ENCODE measurements at regions not wholly inside any gene's neighbourhood (a gene's known extent, or its start where the extent isn't known, plus 50 kb on each side); places are given as distances from the start of the nearest gene placed in this dataset.

DNA sequence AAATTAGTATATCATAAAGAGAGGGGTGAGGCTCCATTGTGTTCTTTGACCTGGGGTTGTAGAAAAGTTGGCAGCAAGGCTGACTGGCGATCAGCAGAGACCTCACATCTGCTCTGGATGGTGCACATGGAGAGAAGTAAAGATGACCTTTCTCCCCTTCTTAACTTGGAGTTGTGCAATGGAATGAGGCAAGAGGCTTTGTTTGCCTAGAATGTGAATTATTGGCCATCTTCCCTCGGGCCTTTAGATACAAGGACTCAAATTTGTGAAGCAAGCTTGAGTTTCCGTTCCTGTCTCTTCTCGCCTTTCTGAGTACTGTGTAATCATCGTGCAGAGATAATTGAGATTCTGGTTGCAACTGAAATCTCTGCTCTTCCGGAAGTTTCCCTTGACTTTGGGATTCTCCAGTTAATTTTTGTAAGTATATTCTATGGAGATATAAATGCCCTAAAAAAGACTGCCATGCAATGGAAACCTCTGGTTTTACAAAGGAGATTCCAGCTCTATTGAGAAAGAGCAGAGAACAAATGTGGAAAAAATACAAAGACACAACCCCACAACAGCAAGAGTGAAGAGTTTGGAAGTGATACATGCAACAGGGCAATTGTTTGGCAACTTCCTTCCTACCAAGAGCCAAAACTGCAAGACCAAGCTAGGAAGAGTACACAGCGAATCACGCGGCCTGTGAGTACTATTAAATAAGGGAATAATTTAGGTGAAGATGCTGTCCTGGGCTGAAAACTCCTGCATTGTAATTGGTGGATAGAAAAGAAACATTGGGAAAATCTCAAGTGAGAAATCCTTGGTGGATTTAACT lies 542.3 kb upstream of the NRP1 start:
- Histone ChIP-seq H3K79me2 (ENCODE audit: insufficient read depth, low read depth) (no peaks in the 10 kb centered on the region), H3K36me3 (ENCODE audit: insufficient read depth) (no peaks in the 10 kb centered on the region), H3K4me1 (ENCODE audit: low read depth, poor library complexity, severe bottlenecking) (no peaks in the 10 kb centered on the region), H3K9ac (no peak overlapping the region), H3K27ac (no peak overlapping the region), H3K4me2 (no peak overlapping the region), H3K27me3 (ENCODE audit: insufficient read depth, low read depth) (no peaks in the 10 kb centered on the region), H4K20me1 (ENCODE audit: insufficient read depth) (no peaks in the 10 kb centered on the region), H3K4me3 (IDR thresholded peaks at IDR 0.05; ENCODE audit: insufficient read depth, low read depth, low read length) (no peak overlapping the region), H2AFZ (ENCODE audit: low read depth) (no peak overlapping the region)
- TF ChIP-seq, protein P1, sequence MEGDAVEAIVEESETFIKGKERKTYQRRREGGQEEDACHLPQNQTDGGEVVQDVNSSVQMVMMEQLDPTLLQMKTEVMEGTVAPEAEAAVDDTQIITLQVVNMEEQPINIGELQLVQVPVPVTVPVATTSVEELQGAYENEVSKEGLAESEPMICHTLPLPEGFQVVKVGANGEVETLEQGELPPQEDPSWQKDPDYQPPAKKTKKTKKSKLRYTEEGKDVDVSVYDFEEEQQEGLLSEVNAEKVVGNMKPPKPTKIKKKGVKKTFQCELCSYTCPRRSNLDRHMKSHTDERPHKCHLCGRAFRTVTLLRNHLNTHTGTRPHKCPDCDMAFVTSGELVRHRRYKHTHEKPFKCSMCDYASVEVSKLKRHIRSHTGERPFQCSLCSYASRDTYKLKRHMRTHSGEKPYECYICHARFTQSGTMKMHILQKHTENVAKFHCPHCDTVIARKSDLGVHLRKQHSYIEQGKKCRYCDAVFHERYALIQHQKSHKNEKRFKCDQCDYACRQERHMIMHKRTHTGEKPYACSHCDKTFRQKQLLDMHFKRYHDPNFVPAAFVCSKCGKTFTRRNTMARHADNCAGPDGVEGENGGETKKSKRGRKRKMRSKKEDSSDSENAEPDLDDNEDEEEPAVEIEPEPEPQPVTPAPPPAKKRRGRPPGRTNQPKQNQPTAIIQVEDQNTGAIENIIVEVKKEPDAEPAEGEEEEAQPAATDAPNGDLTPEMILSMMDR (conservative IDR thresholded peaks at IDR 0.05; ENCODE audit: low read depth, low read length) = no peak

DNA sequence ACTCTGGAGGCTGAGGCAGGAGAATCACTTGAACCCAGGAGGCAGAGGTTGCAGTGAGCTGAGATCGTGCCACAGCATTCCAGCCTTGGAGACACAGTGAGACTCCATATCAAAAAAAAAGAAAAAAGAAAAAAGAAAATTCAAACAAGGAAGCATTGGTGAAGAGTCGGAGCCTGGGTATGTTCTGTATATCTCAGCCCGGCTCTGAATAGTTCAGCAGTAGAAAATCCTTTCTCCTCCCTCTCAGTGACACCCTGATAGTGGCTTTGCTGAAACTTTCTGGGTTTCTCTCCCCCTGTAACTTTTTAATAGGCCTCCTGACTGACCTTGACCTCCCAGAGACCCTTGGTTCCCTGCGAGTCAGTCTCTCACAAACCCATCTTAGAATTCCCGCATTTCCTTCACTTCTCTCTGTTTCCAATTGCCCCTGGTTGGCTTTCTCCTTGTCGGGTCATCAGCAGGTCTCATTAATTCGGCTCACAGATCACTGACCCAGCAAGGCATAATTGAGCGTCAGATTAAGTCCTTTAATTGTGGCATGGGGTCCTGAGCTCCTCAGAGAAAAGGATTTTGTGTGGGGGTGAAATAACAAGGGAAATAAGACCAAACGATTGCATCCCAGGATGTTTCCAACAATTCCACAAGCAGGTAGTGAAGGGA lies 541.6 kb upstream of the NRP1 start:
- Histone ChIP-seq H2AFZ (ENCODE audit: low read depth) (no peak overlapping the region), H3K79me2 (ENCODE audit: insufficient read depth, low read depth) (no peaks in the 10 kb centered on the region), H3K27ac (no peak overlapping the region), H4K20me1 (ENCODE audit: insufficient read depth) (no peaks in the 10 kb centered on the region), H3K9ac (no peak overlapping the region), H3K4me1 (ENCODE audit: low read depth, poor library complexity, severe bottlenecking) (no peaks in the 10 kb centered on the region), H3K4me2 (no peak overlapping the region), H3K36me3 (ENCODE audit: insufficient read depth) (no peaks in the 10 kb centered on the region), H3K27me3 (ENCODE audit: insufficient read depth, low read depth) (no peaks in the 10 kb centered on the region), H3K4me3 (IDR thresholded peaks at IDR 0.05; ENCODE audit: insufficient read depth, low read depth, low read length) (no peak overlapping the region)
- TF ChIP-seq, protein P1 (conservative IDR thresholded peaks at IDR 0.05; ENCODE audit: low read depth, low read length) = no peak

DNA sequence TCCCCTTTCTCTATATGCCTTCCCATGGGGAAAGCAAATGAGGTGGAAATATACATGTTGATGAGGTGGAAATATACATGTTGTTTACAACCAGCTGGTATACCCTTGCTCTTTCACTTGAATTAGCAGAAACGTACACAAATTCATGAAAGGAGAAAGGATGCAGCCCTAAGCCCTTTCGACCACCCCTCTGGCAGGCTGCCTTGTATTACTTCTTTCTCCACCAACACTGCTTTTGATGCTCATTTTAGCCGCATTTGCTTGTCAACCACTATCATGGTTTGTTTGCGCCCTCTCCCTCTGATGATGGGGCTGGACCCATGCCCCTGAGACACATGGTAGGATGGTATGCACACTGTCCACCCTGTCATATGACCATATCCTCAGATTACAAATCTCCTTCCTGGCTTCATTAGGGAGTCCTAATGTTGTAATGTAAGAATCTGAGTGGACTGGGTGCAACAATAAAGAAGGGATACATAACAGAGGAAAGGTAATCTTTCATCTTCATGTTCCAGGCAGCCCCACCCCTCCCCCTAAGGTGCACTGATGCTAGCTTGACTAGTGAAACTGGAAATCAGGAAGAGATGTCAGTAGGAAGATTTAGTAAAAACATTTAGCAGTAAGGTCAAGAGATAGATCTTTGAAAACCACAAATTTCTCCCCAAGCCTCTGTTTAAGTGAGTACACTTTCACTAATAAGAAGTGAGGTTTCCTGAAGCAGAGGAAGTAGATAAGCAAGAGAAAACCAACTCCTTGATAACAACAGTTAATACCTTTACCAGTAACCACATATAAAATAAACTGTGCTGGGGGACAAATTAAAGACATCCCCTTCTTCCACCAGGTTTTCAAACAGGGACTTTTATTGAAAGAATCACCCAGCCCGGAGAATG lies 536.8 kb upstream of the NRP1 start:
- Histone ChIP-seq H3K4me2 (no peak overlapping the region), H3K4me3 (IDR thresholded peaks at IDR 0.05; ENCODE audit: insufficient read depth, low read depth, low read length) (no peak overlapping the region), H3K9ac (no peak overlapping the region), H3K79me2 (ENCODE audit: insufficient read depth, low read depth) (no peaks in the 10 kb centered on the region), H3K4me1 (ENCODE audit: low read depth, poor library complexity, severe bottlenecking) (no peaks in the 10 kb centered on the region), H2AFZ (ENCODE audit: low read depth) (no peak overlapping the region), H4K20me1 (ENCODE audit: insufficient read depth) (no peaks in the 10 kb centered on the region), H3K36me3 (ENCODE audit: insufficient read depth) (no peaks in the 10 kb centered on the region), H3K27me3 (ENCODE audit: insufficient read depth, low read depth) (no peaks in the 10 kb centered on the region), H3K27ac (no peak overlapping the region)
- TF ChIP-seq, protein P1 (conservative IDR thresholded peaks at IDR 0.05; ENCODE audit: low read depth, low read length) = no peak

DNA sequence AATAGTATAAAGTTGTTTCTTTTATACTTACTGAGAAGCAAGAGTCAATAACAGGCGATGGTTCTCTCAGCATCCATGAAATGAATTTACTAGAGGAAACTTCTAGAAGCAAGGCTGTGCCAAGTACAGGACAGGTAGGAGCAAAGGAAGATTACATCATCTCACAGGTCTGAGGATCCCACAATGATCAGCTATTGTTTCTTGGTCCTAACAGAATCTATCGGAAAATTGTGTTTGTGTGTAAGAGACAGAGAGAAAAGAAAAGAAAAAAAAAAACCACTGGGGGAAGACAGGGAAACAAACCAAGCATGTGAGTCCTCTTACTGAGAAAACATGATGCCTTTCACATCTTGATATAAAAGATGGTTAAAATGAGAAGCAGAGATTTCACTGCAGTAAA lies 535.0 kb upstream of the NRP1 start:
- Histone ChIP-seq H3K27me3 (ENCODE audit: insufficient read depth, low read depth) (no peaks in the 10 kb centered on the region), H4K20me1 (ENCODE audit: insufficient read depth) (no peaks in the 10 kb centered on the region), H3K79me2 (ENCODE audit: insufficient read depth, low read depth) (no peaks in the 10 kb centered on the region), H3K4me1 (ENCODE audit: low read depth, poor library complexity, severe bottlenecking) (no peaks in the 10 kb centered on the region), H3K4me2 (no peak overlapping the region), H3K9ac (no peak overlapping the region), H3K36me3 (ENCODE audit: insufficient read depth) (no peaks in the 10 kb centered on the region), H2AFZ (ENCODE audit: low read depth) (no peak overlapping the region), H3K27ac (no peak overlapping the region), H3K4me3 (IDR thresholded peaks at IDR 0.05; ENCODE audit: insufficient read depth, low read depth, low read length) (no peak overlapping the region)
- TF ChIP-seq, protein P1 (conservative IDR thresholded peaks at IDR 0.05; ENCODE audit: low read depth, low read length) = no peak

All from KMS-11 (cell line).